ENCODE measurements at regions not wholly inside any gene's neighbourhood (a gene's known extent, or its start where the extent isn't known, plus 50 kb on each side); places are given as distances from the start of the nearest gene placed in this dataset.

GRCh38 chr2:128573116-128573515 is 254.4 kb upstream of the HS6ST1 start:
- CTCF ChIA-PET: no interaction called here
- Mint-ChIP-seq H3K4me3 (no peak overlapping the region), H3K4me1 (peaks cover 6% of the 10 kb centered on the region), H3K27ac (no peak overlapping the region), H3K9me3 (no peaks in the 10 kb centered on the region), H3K36me3 (no peaks in the 10 kb centered on the region), H3K27me3 (ENCODE audit: low read depth) (no peaks in the 10 kb centered on the region; the same call in 1 of the 2 replicates)
- POLR2A ChIA-PET: no interaction called here
- TF ChIP-seq E2F4 (CRISPR knock-in tag; IDR thresholded peaks at IDR 0.05; ENCODE audit: borderline replicate concordance, low read depth) (no peak), GABPB1 (CRISPR knock-in tag; IDR thresholded peaks at IDR 0.05) (no peak)
- DNase-seq (ENCODE audit: low spot score) (no peak), ATAC-seq (no peak)

GRCh38 chr2:128573531-128573930 is 254.9 kb upstream of the HS6ST1 start:
- ChIA-PET POLR2A (no interaction called here), CTCF (no interaction called here)
- peaks cover 2% of the 10 kb centered on the region for H3K4me1 Mint-ChIP-seq
- ATAC-seq (no peak), DNase-seq (ENCODE audit: low spot score) (no peak)
- no peaks in the 10 kb centered on the region for H3K9me3 Mint-ChIP-seq
- H3K36me3 Mint-ChIP-seq: no peaks in the 10 kb centered on the region
- H3K4me3 Mint-ChIP-seq: no peak overlapping the region
- TF ChIP-seq CDX4 (CRISPR knock-in tag; IDR thresholded peaks at IDR 0.05; ENCODE audit: borderline replicate concordance) (no peak), USF1 (CRISPR knock-in tag; IDR thresholded peaks at IDR 0.05) (no peak), ATF6 (CRISPR knock-in tag; IDR thresholded peaks at IDR 0.05) (no peak), RELA (CRISPR knock-in tag; IDR thresholded peaks at IDR 0.05; ENCODE audit: borderline replicate concordance) (no peak), GRHL2 (CRISPR knock-in tag; IDR thresholded peaks at IDR 0.05; ENCODE audit: insufficient replicate concordance, severe bottlenecking) (no peak), ZNF317 (CRISPR knock-in tag; IDR thresholded peaks at IDR 0.05; ENCODE audit: borderline replicate concordance, low read depth) (no peak), ZBTB43 (CRISPR knock-in tag; IDR thresholded peaks at IDR 0.05) (no peak)
- no peaks in the 10 kb centered on the region; the same call in 1 of the 2 replicates for H3K27me3 Mint-ChIP-seq (ENCODE audit: low read depth)
- H3K27ac Mint-ChIP-seq: no peak overlapping the region

- ATAC-seq (no peak), DNase-seq (ENCODE audit: low spot score) (no peak)
- no peaks in the 10 kb centered on the region for H3K9me3 Mint-ChIP-seq
- no peak overlapping the region for H3K4me3 Mint-ChIP-seq
- H3K4me1 Mint-ChIP-seq: peaks cover 3% of the 10 kb centered on the region; the same call in 1 of the 2 replicates
- ChIA-PET POLR2A (no interaction called here), CTCF (interaction anchor here (0.6 kb wide), 1 partner anchor 621 kb away, joined by 4 read pairs; no protein-coding TSS in a partner anchor)
- H3K36me3 Mint-ChIP-seq: no peaks in the 10 kb centered on the region
- H3K27ac Mint-ChIP-seq: no peak overlapping the region
- H3K27me3 Mint-ChIP-seq (ENCODE audit: low read depth): no peaks in the 10 kb centered on the region
- no peak for TF ChIP-seq FOXP4 (CRISPR knock-in tag; IDR thresholded peaks at IDR 0.05)
- TF ChIP-seq ERG (CRISPR knock-in tag; IDR thresholded peaks at IDR 0.05): no peak
- TF ChIP-seq STAT6 (CRISPR knock-in tag; conservative IDR thresholded peaks at IDR 0.05; ENCODE audit: low read depth): no peak
- TF ChIP-seq GRHL2 (CRISPR knock-in tag; IDR thresholded peaks at IDR 0.05; ENCODE audit: insufficient replicate concordance, severe bottlenecking): no peak
- no peak for TF ChIP-seq ZNF138 (CRISPR knock-in tag; conservative IDR thresholded peaks at IDR 0.05)
- no peak for TF ChIP-seq ZBTB43 (CRISPR knock-in tag; IDR thresholded peaks at IDR 0.05)
Observed at GRCh38 chr2:128577141-128577930, 258.7 kb upstream of the HS6ST1 start.
